ENCODE measurements at regions not wholly inside any gene's neighbourhood (a gene's known extent, or its start where the extent isn't known, plus 50 kb on each side); places are given as distances from the start of the nearest gene placed in this dataset.

DNA sequence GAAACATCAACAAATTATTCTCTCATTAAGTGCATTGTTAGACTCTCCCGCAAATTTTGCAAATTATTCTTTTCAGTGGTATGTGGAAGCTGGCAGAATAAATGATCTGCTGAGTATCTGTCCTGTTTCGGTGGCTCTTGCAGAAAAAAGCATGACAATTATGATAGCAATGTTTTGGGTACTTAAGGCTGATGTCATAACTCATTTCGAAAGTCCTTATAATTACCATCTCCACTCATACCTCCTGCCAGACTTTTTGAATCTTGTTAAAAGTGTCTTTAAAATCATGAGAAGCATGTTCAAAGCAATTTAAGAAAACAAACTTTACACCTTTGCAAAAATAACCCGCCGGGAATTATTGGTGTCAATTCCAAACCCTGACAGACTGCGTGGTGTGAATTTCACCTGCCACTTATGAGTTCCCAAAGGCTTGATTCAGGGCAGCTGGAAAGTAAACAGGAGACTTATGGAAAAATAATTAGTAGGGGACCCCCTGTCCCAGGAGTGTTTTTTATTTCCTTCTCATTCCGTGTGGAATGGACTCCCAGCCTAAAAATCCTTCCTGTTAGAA lies 87.6 kb upstream of the E2F3 start:
- TF ChIP-seq, protein P1, sequence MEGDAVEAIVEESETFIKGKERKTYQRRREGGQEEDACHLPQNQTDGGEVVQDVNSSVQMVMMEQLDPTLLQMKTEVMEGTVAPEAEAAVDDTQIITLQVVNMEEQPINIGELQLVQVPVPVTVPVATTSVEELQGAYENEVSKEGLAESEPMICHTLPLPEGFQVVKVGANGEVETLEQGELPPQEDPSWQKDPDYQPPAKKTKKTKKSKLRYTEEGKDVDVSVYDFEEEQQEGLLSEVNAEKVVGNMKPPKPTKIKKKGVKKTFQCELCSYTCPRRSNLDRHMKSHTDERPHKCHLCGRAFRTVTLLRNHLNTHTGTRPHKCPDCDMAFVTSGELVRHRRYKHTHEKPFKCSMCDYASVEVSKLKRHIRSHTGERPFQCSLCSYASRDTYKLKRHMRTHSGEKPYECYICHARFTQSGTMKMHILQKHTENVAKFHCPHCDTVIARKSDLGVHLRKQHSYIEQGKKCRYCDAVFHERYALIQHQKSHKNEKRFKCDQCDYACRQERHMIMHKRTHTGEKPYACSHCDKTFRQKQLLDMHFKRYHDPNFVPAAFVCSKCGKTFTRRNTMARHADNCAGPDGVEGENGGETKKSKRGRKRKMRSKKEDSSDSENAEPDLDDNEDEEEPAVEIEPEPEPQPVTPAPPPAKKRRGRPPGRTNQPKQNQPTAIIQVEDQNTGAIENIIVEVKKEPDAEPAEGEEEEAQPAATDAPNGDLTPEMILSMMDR (IDR thresholded peaks at IDR 0.05; ENCODE audit: low read length), result no peak
- no peak for TF ChIP-seq EZH2 (IDR thresholded peaks at IDR 0.05; ENCODE audit: borderline replicate concordance, low read length)
